MCF 10A (cell line): ENCODE measurements at regions not wholly inside any gene's neighbourhood (a gene's known extent, or its start where the extent isn't known, plus 50 kb on each side); places are given as distances from the start of the nearest gene placed in this dataset.
A peak's percentile ranks its signal among the peaks of the same experiment; 100 is the strongest.

Experiments used
- BruUV-seq: library from RNA; stranded (reverse); fragments of 400-500 nt; replicated peaks from 2 replicates; lab custom pipeline; 2021; lab: Mats Ljungman, UMichigan
- CTCF ChIA-PET: fragments of 300-600 bp; sonication (Branson Sonifier 250); formaldehyde crosslinking; extraction: SDS; loops from one replicate; lab custom pipeline; 2021; ENCODE audit warnings: antibody characterized with exemption, inconsistent platforms; lab: Yijun Ruan, JAX
- POLR2A ChIA-PET: fragments of 300-600, 350-650 bp; sonication (Branson Sonifier 250); formaldehyde crosslinking; extraction: SDS; loops from one replicate; lab custom pipeline; 2020; ENCODE audit warnings: antibody characterized with exemption, inconsistent platforms; lab: Yijun Ruan, JAX
- DNase-seq: peaks from one replicate; pipeline ENCODE4 v3.0.0-alpha.2; 2018; ENCODE audit not compliant: unreplicated experiment
- H3K27ac Mint-ChIP-seq: one replicate; pipeline ENCODE4 v1.8.0; 2022; ENCODE audit warnings: mild to moderate bottlenecking, low read depth, mixed read lengths; ENCODE audit not compliant: unreplicated experiment
- H3K27me3 Mint-ChIP-seq: one replicate; pipeline ENCODE4 v1.8.0; 2022; ENCODE audit warnings: mixed read lengths; ENCODE audit not compliant: insufficient read depth, unreplicated experiment
- H3K36me3 Mint-ChIP-seq: one replicate; pipeline ENCODE4 v1.8.0; 2022; ENCODE audit warnings: mild to moderate bottlenecking, moderate library complexity, mixed read lengths; ENCODE audit not compliant: insufficient read depth, unreplicated experiment
- H3K4me1 Mint-ChIP-seq: one replicate; pipeline ENCODE4 v1.8.0; 2022; ENCODE audit warnings: mixed read lengths; ENCODE audit not compliant: insufficient read depth, unreplicated experiment
- H3K4me3 Mint-ChIP-seq: one replicate; pipeline ENCODE4 v1.8.0; 2022; ENCODE audit warnings: mild to moderate bottlenecking, moderate library complexity, mixed read lengths; ENCODE audit not compliant: unreplicated experiment
- H3K9me3 Mint-ChIP-seq: one replicate; pipeline ENCODE4 v1.8.0; 2022; ENCODE audit warnings: mixed read lengths; ENCODE audit not compliant: unreplicated experiment
- intact Hi-C: fragments of 100-400 bp; cut with micrococcal nuclease; formaldehyde crosslinking; loops from 2 replicates; pipeline ENCODE4 v1.14.1; 2022
- TF ChIP-seq, protein P1 (sequence below): fragments of 200-600 bp; IDR thresholded peaks from one replicate; pipeline ENCODE4 v1.8.0; 2022; ENCODE audit warnings: antibody characterized with exemption, mild to moderate bottlenecking; ENCODE audit not compliant: unreplicated experiment

DNA sequence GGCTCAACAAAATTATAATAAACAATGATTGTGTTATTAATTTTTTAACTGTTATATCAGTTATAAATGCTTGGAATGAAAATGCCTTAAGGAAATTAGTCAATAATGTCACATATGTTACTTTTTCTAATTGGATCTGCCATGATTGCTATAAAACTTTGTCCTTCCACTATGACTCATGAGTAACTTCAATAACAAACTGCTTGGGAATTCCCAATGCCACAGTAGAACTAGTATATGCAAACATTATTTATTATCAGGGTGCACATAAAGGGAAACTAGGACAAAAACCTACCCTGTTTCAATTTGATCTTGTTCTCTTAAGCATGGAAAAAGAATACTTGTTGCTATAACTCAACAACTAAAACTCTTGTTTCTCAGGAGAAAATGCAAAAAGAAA, 59.1 kb upstream of the PDC start:
- intact Hi-C loops = no loop called here
- H3K4me3 Mint-ChIP-seq = no peak overlapping the region
- DNase-seq = peak; percentile 20
- CTCF ChIA-PET = no interaction called here
- no peak overlapping the region for H3K27ac Mint-ChIP-seq
- POLR2A ChIA-PET = no interaction called here
- H3K27me3 Mint-ChIP-seq = no peaks in the 10 kb centered on the region
- TF ChIP-seq, protein P1, sequence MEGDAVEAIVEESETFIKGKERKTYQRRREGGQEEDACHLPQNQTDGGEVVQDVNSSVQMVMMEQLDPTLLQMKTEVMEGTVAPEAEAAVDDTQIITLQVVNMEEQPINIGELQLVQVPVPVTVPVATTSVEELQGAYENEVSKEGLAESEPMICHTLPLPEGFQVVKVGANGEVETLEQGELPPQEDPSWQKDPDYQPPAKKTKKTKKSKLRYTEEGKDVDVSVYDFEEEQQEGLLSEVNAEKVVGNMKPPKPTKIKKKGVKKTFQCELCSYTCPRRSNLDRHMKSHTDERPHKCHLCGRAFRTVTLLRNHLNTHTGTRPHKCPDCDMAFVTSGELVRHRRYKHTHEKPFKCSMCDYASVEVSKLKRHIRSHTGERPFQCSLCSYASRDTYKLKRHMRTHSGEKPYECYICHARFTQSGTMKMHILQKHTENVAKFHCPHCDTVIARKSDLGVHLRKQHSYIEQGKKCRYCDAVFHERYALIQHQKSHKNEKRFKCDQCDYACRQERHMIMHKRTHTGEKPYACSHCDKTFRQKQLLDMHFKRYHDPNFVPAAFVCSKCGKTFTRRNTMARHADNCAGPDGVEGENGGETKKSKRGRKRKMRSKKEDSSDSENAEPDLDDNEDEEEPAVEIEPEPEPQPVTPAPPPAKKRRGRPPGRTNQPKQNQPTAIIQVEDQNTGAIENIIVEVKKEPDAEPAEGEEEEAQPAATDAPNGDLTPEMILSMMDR = no peak
- H3K36me3 Mint-ChIP-seq = no peaks in the 10 kb centered on the region
- H3K4me1 Mint-ChIP-seq = no peaks in the 10 kb centered on the region
- peaks cover 24% of the 10 kb centered on the region for H3K9me3 Mint-ChIP-seq
- no TSS peak for BruUV-seq

DNA sequence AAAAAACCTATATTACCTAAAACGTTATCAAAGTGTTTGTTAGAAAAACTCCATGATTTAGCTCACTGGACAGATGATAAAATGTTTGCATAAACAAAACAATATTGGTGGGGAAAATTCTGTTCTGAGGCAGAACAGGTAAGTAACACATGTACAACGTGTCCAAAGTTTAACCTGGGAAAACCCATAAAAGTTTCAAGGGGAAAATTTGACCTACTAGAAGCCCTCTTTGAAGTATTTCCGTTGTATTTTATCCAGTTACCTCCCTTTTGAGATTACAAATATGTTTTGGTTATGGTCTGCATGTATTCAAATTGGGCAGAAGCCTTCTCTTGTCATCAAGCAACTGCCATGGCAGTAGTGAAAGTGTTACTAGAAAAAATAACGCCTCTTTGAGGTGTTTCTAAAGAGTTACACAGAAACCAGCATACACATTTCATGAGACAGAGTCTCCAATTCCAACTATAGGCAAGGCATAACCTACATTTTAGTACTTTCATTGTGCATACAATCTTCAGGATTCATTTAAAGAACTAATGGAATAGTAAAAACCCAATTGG, 58.0 kb upstream of the PDC start:
- intact Hi-C loops = no loop called here
- Mint-ChIP-seq H3K27me3 (no peaks in the 10 kb centered on the region), H3K36me3 (no peaks in the 10 kb centered on the region), H3K9me3 (peaks cover 16% of the 10 kb centered on the region), H3K27ac (no peak overlapping the region), H3K4me3 (no peak overlapping the region), H3K4me1 (no peaks in the 10 kb centered on the region)
- no TSS peak for BruUV-seq
- no peak for DNase-seq
- CTCF ChIA-PET = no interaction called here
- TF ChIP-seq, protein P1 = no peak
- POLR2A ChIA-PET = interaction anchor here (0.6 kb wide), 1 partner anchor 730 kb away, joined by 4 read pairs; no protein-coding TSS in a partner anchor

DNA sequence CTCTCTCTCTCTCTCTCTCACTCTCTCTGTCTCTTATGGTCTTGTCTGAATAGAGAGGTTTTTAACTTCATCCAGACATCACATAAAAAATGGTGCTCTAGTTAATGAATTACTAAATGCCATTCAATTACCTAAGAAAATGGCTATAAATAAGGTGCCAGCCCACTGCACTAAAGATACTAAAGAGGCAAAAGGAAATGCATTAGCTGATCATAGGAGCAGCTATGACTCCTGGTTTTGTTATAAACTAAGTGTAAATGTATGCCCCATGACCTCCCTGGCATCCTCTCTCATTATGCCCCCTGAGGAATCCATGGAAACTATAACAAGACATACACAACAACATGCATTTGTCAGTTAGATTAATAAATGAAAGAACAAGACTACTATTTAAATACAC, 57.5 kb upstream of the PDC start:
- no peak overlapping the region for H3K4me3 Mint-ChIP-seq

DNA sequence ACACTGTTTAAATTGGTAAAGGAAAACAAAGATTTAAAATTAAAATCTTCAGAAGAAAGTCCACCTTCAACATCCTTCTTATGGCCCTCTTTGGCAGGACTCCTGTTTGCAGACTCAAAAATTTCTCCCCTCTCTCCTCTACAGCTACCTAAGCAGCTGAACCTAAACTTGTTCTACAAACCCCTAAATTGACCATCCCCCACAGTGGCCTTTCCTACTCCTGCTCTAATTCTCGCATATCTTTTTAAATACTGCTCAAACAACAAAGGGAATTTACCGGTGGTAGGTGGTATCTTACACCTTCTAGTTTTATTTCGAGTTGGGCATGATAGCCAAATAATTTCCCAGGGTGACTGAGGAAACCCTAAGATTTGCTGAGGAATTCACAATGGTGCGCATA, 53.5 kb upstream of the PDC start:
- TF ChIP-seq, protein P1 = no peak
- intact Hi-C loops = no loop called here
- DNase-seq = no peak
- Mint-ChIP-seq H3K36me3 (peaks cover 1% of the 10 kb centered on the region), H3K27ac (no peak overlapping the region), H3K4me3 (no peak overlapping the region), H3K4me1 (no peaks in the 10 kb centered on the region), H3K27me3 (no peaks in the 10 kb centered on the region), H3K9me3 (peaks cover 16% of the 10 kb centered on the region)
- ChIA-PET POLR2A (interaction anchor here (1.1 kb wide), 1 partner anchor 48 kb away, joined by 3 read pairs; no protein-coding TSS in a partner anchor), CTCF (interaction anchor here (0.7 to 1.6 kb wide), 4 partner anchors 30 to 244 kb away, joined by 3 to 6 read pairs (median 4); no protein-coding TSS in a partner anchor)
- BruUV-seq = no TSS peak

More for the DNA sequence above, 57.5 kb upstream of the PDC start:
- ChIA-PET POLR2A (no interaction called here), CTCF (interaction anchor here (1.0 kb wide), 1 partner anchor 23 kb away, joined by 3 read pairs; no protein-coding TSS in a partner anchor)
- intact Hi-C loops = no loop called here
- Mint-ChIP-seq H3K4me1 (no peaks in the 10 kb centered on the region), H3K27me3 (no peaks in the 10 kb centered on the region), H3K36me3 (no peaks in the 10 kb centered on the region), H3K9me3 (peaks cover 11% of the 10 kb centered on the region), H3K27ac (no peak overlapping the region)
- DNase-seq = no peak
- no TSS peak for BruUV-seq
- TF ChIP-seq, protein P1 = no peak
